ENCODE measurements at regions not wholly inside any gene's neighbourhood (a gene's known extent, or its start where the extent isn't known, plus 50 kb on each side); places are given as distances from the start of the nearest gene placed in this dataset.

DNA sequence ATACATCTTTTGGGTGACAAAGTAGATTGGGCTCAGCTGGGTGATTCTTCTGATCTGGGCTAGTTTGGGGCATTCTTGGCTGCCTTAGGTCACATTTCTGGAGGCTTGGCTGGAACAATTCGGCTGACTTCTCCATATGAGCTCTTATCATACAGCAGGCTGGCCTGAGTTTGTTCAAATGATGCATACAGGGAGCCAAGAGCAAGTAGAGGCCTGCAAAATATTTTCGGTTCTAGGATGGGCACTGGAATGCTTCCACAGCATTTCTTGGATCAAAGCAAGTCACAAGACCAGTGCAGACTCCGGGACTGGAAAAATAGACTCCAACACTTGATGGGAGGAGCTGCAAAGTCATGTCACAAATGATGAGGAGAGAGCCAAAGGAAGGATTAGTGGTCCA lies 98.4 kb downstream of the SCG2 start:
- DNase-seq (ENCODE audit: low read depth in 2 of 3, low spot score in 2 of 3): no peak

DNA sequence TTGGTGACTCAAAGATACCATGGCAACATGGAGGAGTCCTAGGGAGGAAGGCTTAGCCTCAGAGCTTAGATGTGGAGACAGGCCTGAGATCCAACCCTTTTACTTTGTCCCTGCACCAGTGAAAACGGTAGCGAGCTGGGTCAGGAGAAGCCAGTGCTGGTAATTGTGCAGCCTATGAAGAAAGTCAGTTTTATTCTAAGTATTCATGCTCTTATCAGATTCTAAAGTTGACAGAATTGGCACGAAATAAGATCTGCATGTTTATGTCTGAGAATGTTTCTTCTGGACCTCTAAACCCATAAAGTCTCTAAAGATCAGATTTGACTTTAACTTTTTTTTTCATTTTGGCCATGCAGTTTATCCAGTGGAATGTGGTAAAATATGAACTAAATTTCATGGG lies 93.8 kb downstream of the SCG2 start:
- DNase-seq (ENCODE audit: low read depth in 2 of 3, low spot score in 2 of 3): no peak

DNA sequence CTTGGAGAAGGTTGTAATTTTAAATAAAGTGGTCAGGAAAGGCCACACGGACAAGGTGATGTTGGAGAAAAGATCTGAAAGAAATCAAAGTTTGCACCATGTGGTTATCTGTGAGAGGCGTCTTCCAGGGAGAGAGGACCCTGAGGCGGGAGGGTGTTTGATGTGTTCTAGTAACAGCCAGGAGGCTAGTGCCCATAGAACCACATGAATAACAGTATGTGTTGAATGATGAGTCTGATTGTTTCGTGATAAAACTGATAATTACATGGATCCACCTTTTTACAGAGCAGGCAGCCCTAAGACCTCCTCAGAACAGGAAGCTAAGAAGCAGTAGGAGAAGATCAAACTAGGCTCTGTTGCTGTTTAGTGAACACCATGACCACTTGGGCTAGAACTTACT lies 91.4 kb downstream of the SCG2 start:
- no peak for DNase-seq (ENCODE audit: low read depth in 2 of 3, low spot score in 2 of 3)

DNA sequence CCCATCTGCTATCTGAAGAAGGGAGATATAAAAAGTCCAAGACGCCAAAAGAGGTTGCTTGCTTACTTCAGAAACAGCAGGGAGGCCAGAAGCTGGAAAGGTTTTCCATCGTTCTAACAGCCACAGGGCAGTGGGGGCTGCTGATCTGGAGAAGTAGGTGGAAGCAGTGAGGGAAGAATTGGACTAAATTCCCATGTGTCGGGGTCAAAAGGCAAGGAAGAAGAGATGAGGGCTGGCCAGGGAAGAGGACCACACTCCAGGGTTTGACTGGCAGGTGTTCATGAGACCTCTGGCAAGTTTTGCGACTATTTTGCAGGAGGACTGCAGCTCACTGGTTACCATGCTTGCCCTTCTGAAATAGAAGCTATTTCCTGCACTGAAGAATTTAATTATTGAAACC lies 91.0 kb downstream of the SCG2 start:
- DNase-seq (ENCODE audit: low read depth in 2 of 3, low spot score in 2 of 3): no peak

DNA sequence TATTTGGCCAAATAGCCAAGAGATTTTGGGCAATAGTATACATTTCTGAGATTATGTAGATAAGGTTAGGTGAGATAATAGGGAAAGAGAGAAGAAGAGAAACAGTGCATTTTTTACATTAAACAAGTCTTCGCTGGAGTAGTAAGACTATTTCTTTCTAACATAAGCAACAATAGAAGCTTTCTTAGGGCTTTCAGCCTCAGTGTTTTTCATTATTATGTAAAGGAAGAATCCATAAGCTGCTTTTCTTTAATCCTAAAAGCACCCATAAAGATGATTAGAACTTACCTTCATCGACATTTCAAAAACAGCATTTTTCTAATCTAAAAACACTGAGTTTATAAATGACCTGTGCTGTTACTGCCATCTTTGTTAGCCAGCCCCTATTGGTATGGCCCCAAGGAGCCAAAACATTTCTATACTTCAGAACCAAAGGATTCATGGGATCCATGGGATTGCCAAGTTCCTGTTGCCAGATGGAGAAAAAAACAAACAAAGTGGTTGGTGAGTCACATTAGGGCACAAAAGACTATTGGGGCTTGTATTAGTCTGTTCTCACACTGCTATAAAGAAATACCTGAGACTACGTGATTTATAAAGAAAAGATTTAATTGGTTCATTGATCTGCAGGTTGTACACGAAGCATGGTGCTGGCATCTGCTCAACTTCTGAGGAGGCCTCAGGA lies 88.2 kb downstream of the SCG2 start:
- no peak for DNase-seq (ENCODE audit: low read depth in 2 of 3, low spot score in 2 of 3)

GRCh38 chr2:223519471-223519870 lies 82.7 kb downstream of the SCG2 start:
- DNase-seq (ENCODE audit: low read depth in 2 of 3, low spot score in 2 of 3): no peak

- no peak for DNase-seq (ENCODE audit: low read depth in 2 of 3, low spot score in 2 of 3)
Measured at GRCh38 chr2:223522796-223523195, 79.4 kb downstream of the SCG2 start.

DNA sequence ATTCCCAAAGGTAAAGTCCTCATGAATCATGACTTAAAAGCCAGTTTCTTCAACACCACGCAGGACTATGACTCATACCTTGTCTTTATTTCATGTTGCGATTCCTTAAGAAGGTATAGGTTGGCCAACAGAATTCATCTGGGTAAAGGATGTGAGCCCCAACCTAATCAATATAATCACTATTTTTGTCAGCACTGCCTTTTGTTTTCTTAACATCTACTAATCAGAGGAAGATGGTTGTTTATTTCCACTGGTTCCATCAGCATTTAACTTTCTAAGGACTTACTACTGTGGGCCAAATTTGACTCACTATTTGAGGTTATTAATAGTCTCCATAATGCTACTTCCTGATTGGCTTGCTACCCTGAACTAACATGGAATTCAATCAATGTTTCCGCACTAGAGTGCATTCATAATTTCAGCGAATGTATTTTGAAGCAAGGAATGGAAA lies 78.6 kb downstream of the SCG2 start:
- no peak for DNase-seq (ENCODE audit: low read depth in 2 of 3, low spot score in 2 of 3)

GRCh38 chr2:223524066-223524465 lies 78.1 kb downstream of the SCG2 start:
- no peak for DNase-seq (ENCODE audit: low read depth in 2 of 3, low spot score in 2 of 3)

DNA sequence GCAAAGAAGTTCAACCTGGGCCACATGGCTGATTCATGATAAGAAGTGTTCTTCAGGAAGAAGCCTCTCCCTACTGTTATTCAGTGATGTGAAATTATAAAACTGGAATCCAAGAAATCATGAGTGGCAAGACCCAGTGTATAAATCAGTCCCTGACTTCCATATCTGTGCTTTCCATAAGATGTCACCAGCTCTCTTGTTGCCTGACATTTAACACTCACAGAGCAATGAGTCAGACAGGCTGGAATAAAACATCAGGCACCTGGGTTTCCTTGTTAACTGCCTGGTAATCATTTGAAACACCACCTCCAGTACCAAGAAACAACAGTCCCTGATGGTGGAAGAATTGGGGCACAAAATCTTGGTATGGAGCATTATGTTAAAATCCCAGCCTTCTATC lies 76.1 kb downstream of the SCG2 start:
- no peak for DNase-seq (ENCODE audit: low read depth in 2 of 3, low spot score in 2 of 3)

DNA sequence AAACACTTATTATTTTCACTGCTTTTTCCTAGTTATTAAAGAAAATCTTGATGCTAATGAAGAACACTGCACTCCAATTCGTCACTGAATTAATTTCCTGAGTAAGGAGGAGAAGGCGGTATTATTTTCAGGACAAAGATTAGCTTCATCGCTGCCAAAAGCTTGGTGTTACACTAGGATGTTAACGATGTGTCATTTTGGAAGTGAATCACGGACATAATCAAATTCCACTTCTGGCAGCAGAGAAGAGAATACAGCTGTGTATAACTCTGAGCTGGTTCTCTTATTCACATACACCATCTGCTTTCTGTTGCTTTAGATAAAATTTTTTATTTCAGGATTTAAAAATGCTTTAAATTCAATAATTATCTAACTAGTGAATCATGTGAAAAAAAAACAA lies 74.1 kb downstream of the SCG2 start:
- no peak for DNase-seq (ENCODE audit: low read depth in 2 of 3, low spot score in 2 of 3)

GRCh38 chr2:223529696-223530095 lies 72.5 kb downstream of the SCG2 start:
- no peak for DNase-seq (ENCODE audit: low read depth in 2 of 3, low spot score in 2 of 3)

- no peak for DNase-seq (ENCODE audit: low read depth in 2 of 3, low spot score in 2 of 3)
Measured at GRCh38 chr2:223530811-223531210, 71.3 kb downstream of the SCG2 start.

- DNase-seq (ENCODE audit: low read depth in 2 of 3, low spot score in 2 of 3): no peak
Measured at GRCh38 chr2:223532161-223532560, 70.0 kb downstream of the SCG2 start.

- DNase-seq (ENCODE audit: low read depth in 2 of 3, low spot score in 2 of 3): no peak
Measured at GRCh38 chr2:223532712-223533111, 69.4 kb downstream of the SCG2 start.

GRCh38 chr2:223536546-223536945 lies 65.6 kb downstream of the SCG2 start:
- no peak for DNase-seq (ENCODE audit: low read depth in 2 of 3, low spot score in 2 of 3)

DNA sequence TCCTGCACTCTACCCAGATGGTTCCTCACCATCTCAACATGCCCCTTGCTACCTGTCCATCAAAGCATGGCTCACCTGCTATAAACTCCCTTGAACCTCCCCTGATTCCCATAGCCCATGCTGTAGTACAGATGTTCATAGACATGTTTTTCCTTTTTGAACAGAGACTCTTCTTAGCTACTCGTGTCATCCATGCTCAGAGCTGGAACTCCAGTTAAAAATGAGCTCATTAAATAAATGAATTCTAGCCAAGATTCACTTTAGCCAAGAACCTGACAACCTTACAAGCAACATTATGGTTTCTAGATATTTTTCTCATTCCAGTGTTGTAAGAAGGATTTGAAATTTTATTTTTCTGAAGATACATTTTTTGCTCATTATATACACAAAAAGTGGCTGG lies 65.0 kb downstream of the SCG2 start:
- no peak for DNase-seq (ENCODE audit: low read depth in 2 of 3, low spot score in 2 of 3)

- DNase-seq (ENCODE audit: low read depth in 2 of 3, low spot score in 2 of 3): no peak
Measured at GRCh38 chr2:223537651-223538601, 64.2 kb downstream of the SCG2 start.

- DNase-seq (ENCODE audit: low read depth in 2 of 3, low spot score in 2 of 3): no peak
Measured at GRCh38 chr2:223538920-223539440, 63.2 kb downstream of the SCG2 start.

DNA sequence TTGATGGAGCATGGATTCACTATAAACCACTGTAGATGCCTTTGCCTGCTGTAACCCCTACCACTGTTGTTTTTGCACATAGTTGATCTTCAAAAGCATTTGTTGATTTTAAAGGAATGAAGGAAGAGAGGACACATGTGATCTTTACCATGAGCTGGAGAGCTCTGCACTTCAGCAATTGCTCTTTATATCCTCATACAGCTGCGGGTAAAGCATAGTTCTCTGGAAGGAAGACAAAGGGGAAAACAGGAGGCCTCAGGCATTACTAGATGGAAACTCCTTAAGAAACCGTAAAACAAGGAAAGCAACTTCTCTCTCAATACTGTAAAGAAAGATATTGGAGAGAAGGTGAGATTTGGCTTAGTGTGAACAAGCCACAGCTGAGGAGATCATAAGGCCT lies 60.6 kb downstream of the SCG2 start:
- DNase-seq (ENCODE audit: low read depth in 2 of 3, low spot score in 2 of 3): no peak

- no peak for DNase-seq (ENCODE audit: low read depth in 2 of 3, low spot score in 2 of 3)
Measured at GRCh38 chr2:223542501-223542900, 59.7 kb downstream of the SCG2 start.

GRCh38 chr2:223545406-223545805 lies 56.8 kb downstream of the SCG2 start:
- DNase-seq (ENCODE audit: low read depth in 2 of 3, low spot score in 2 of 3): no peak

All from hematopoietic multipotent progenitor cell (in vitro differentiated cells).